Sigmoid colon (tissue), 6 donors: ENCODE measurements at regions not wholly inside any gene's neighbourhood (a gene's known extent, or its start where the extent isn't known, plus 50 kb on each side); places are given as distances from the start of the nearest gene placed in this dataset.

ENCODE experiments used
- DNase-seq: peaks from one replicate; pipeline ENCODE4 v3.0.0-alpha.2; 2019
- H3K27ac ChIP-seq, 4 donors: fragments of 200-600 bp; sonication (generic); one replicate each; pipeline ENCODE4 v1.5.1; 2016 to 2019; ENCODE audit warnings: mild to moderate bottlenecking in 1 of 4
- H3K27me3 ChIP-seq, 3 donors: fragments of 200-600 bp; sonication (generic); one replicate each; pipeline ENCODE4 v1.5.1; 2019; ENCODE audit warnings: mild to moderate bottlenecking in 1 of 3
- H3K36me3 ChIP-seq, 4 donors: fragments of 200-600 bp; sonication (generic); one replicate each; pipeline ENCODE4 v1.5.1; 2016 to 2019
- H3K4me1 ChIP-seq, 4 donors: fragments of 200-600 bp; sonication (generic); one replicate each; pipeline ENCODE4 v1.5.1; 2017 to 2019
- H3K4me3 ChIP-seq, 4 donors: fragments of 200-600 bp; sonication (generic); one replicate each; pipeline ENCODE4 v1.5.1; 2017 to 2019; ENCODE audit warnings: mild to moderate bottlenecking in 2 of 4, moderate library complexity in 1 of 4
- H3K9me3 ChIP-seq, 4 donors: fragments of 200-600 bp in 3 of 4; sonication (generic) in 3 of 4; one replicate each; pipeline versions ENCODE4 v1.5.1 to v1.6.1; 2013 to 2019
- EP300 ChIP-seq, 4 donors: sonication (generic); formaldehyde crosslinking; IDR thresholded peaks; one replicate each; pipeline ENCODE4 v1.6.1; 2017; ENCODE audit warnings: antibody characterized with exemption in 4 of 4
- POLR2A ChIP-seq, 2 donors: fragments of 450-650 bp; IDR thresholded peaks; one replicate each; pipeline ENCODE4 v1.6.1; 2016; ENCODE audit warnings: antibody characterized with exemption in 2 of 2, mild to moderate bottlenecking in 2 of 2, moderate library complexity in 2 of 2
- POLR2AphosphoS5 ChIP-seq, 4 donors: sonication (generic); formaldehyde crosslinking; IDR thresholded peaks; one replicate each; pipeline ENCODE4 v1.6.1; 2017; ENCODE audit warnings: antibody characterized with exemption in 4 of 4
- WGBS, 2 donors: extraction: QIAGEN DNeasy Blood & Tissue Kit; methylation state at CpG; one replicate each; pipeline ENCODE4 v1.1.7; 2013; 5-methylcytosine and 5-hydroxymethylcytosine counted together
- intact Hi-C: fragments of 100-400 bp; cut with DNase I; formaldehyde crosslinking; loops from one replicate; pipeline ENCODE4 v1.15.1; 2023
- TF ChIP-seq, protein P1 (sequence below), 4 experiments: fragments of 450-650 bp in 3 of 4; fragments of 200-600 bp in 1 of 4; IDR thresholded peaks; one replicate each; pipeline ENCODE4 v1.5.1; 2016 to 2019; ENCODE audit warnings: antibody characterized with exemption in 4 of 4, mild to moderate bottlenecking in 3 of 4, moderate library complexity in 2 of 4
- donor health status: healthy with polysubstance abuse.
- donor health status: healthy.

DNA sequence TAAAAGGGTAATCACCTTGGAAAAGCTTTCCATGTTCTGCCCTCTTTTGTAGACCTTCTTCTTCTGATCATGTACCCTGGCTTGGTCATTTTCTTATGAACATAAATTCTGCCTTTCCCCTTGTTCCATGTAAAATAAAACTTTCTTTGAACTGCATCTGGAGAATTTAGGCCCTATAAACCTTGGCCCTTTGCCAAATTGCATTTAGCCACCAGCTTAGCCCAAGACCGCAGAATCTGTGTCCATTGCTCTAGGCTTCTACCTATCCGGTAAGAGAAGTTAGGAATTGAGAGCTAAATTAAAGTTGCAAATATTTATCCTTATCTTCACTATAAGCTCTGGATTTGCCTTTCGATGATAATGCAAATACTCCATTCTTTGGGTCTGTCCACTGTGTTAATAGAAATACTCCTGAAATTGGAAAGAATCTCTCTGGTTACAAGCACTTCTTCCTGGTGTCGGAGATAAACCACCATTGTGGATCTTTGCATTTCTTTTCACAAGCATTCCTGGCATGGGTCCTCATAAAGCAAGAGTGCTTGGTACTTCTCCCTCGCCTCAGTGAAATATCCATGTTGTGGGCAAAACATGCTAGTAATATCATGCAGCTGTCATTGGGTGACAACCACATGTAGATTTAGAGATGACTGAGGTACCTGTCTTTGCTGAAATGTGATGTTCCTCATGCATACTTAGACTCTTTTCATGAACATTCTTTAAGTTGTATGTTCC is 698.0 kb upstream of the WWC1 start:
- no peak for DNase-seq
- Histone ChIP-seq H3K9me3 (no peaks in the 10 kb centered on the region), H3K36me3 (no peaks in the 10 kb centered on the region), H3K4me1 (no peaks in the 10 kb centered on the region), H3K27ac (no peak overlapping the region), H3K4me3 (no peak overlapping the region), H3K27me3 (no peaks in the 10 kb centered on the region)
- no peak for TF ChIP-seq POLR2AphosphoS5 (IDR thresholded peaks at IDR 0.05)
- no peak for TF ChIP-seq EP300 (IDR thresholded peaks at IDR 0.05)
- TF ChIP-seq POLR2A (IDR thresholded peaks at IDR 0.05): no peak
- TF ChIP-seq, protein P1, sequence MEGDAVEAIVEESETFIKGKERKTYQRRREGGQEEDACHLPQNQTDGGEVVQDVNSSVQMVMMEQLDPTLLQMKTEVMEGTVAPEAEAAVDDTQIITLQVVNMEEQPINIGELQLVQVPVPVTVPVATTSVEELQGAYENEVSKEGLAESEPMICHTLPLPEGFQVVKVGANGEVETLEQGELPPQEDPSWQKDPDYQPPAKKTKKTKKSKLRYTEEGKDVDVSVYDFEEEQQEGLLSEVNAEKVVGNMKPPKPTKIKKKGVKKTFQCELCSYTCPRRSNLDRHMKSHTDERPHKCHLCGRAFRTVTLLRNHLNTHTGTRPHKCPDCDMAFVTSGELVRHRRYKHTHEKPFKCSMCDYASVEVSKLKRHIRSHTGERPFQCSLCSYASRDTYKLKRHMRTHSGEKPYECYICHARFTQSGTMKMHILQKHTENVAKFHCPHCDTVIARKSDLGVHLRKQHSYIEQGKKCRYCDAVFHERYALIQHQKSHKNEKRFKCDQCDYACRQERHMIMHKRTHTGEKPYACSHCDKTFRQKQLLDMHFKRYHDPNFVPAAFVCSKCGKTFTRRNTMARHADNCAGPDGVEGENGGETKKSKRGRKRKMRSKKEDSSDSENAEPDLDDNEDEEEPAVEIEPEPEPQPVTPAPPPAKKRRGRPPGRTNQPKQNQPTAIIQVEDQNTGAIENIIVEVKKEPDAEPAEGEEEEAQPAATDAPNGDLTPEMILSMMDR (IDR thresholded peaks at IDR 0.05): no peak
- WGBS, 2 donors: 89 to 92% methylated on average over 5 of the region's 5 CpGs
- intact Hi-C loops: no loop called here

DNA sequence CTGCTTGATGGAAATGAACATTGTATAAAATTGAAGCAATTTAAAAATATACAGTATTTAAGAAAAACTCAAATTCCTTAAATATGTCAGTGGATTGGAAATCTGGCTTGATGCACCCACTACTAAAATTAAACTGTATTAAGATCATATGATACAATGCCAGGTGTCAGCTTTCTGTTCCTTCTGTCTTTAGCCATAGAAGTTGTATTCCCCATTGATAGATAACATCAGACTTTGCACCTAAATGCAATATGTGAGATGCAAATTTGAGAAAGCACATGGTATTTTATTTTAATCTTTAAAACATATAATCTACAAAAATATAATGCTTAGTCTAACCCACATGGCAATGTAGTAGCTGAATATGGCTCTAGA is 697.4 kb upstream of the WWC1 start:
- no peak overlapping the region for H3K4me3 ChIP-seq
- intact Hi-C loops: no loop called here
- DNase-seq: no peak
- H3K27ac ChIP-seq: no peak overlapping the region
- no peaks in the 10 kb centered on the region for H3K4me1 ChIP-seq
- H3K9me3 ChIP-seq: no peaks in the 10 kb centered on the region
- TF ChIP-seq POLR2AphosphoS5 (IDR thresholded peaks at IDR 0.05): no peak
- no peak for TF ChIP-seq POLR2A (IDR thresholded peaks at IDR 0.05)
- TF ChIP-seq, protein P1 (IDR thresholded peaks at IDR 0.05): no peak
- no peak for TF ChIP-seq EP300 (IDR thresholded peaks at IDR 0.05)
- H3K27me3 ChIP-seq: no peaks in the 10 kb centered on the region
- H3K36me3 ChIP-seq: no peaks in the 10 kb centered on the region

DNA sequence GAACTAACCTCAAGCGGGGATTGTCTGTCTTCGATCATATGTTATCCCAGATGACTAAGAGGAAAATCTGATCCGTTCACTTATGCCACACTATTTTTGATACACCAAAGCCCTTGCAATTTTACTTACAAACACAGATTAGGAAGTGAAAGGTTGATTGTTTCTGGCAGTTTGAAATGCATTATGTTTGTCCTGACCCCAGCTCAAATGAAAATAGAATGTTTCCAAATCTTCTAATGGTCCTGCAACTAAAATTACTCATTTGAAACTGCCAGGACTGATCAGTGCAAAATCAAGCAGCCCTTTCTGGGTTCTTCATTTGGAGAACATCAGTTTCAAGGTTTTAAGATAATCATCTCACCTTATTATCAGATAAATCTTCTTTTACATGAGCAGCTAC is 696.7 kb upstream of the WWC1 start:
- TF ChIP-seq POLR2A (IDR thresholded peaks at IDR 0.05): no peak
- TF ChIP-seq, protein P1 (IDR thresholded peaks at IDR 0.05): no peak
- no peak for TF ChIP-seq EP300 (IDR thresholded peaks at IDR 0.05)
- TF ChIP-seq POLR2AphosphoS5 (IDR thresholded peaks at IDR 0.05): no peak
- Histone ChIP-seq H3K9me3 (no peaks in the 10 kb centered on the region), H3K27me3 (no peaks in the 10 kb centered on the region), H3K27ac (no peak overlapping the region), H3K4me3 (no peak overlapping the region), H3K36me3 (no peaks in the 10 kb centered on the region), H3K4me1 (no peaks in the 10 kb centered on the region)
- WGBS, 2 donors: 78 to 79% methylated on average over 3 of the region's 3 CpGs
- no peak for DNase-seq
- intact Hi-C loops: no loop called here

DNA sequence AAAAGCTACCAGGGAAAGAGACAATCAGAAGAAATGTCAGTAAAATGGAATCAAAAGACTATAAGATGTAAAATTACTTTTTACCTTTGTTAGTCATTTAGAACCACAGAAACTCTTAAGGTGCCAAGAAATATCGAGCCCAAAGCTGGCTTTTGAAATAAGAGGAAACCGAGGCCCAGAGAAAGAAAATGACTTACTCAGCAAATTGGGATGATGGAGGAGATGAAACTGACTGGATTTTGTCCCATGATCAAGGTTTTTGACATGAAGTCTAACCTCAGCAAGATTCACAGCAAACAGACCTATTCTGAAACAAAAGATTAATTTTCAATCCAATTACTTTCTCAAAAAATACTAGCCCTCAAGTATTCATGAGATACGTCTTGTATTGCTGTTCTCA is 696.2 kb upstream of the WWC1 start:
- H3K27ac ChIP-seq: no peak overlapping the region
- no peak overlapping the region for H3K4me3 ChIP-seq
- H3K36me3 ChIP-seq: no peaks in the 10 kb centered on the region
- TF ChIP-seq EP300 (IDR thresholded peaks at IDR 0.05): no peak
- TF ChIP-seq POLR2AphosphoS5 (IDR thresholded peaks at IDR 0.05): no peak
- TF ChIP-seq POLR2A (IDR thresholded peaks at IDR 0.05): no peak
- TF ChIP-seq, protein P1 (IDR thresholded peaks at IDR 0.05): no peak
- H3K9me3 ChIP-seq: no peaks in the 10 kb centered on the region
- no peaks in the 10 kb centered on the region for H3K4me1 ChIP-seq
- DNase-seq: no peak
- intact Hi-C loops: no loop called here
- H3K27me3 ChIP-seq: no peaks in the 10 kb centered on the region
- WGBS, 2 donors: 68 to 77% methylated on average over 3 of the region's 3 CpGs

DNA sequence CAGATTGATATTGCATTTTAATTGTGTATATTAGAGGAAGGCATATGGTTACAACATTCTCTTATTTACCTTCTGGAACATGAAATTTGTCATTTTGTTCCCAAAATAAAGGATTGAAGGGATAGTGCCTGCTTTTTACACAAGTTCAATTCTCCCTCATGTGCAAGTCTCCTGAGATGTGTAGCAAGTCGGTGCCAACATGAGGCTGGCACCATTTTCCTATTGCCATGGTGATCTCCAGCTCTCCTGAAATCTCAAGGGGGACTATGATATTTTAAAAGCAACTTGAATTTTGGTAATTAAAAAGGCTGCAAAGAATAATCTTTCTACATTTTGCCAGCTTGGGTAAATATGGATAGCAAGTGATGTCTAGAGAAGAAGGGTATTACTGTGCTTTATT is 693.3 kb upstream of the WWC1 start:
- intact Hi-C loops: no loop called here
- no peak for TF ChIP-seq POLR2AphosphoS5 (IDR thresholded peaks at IDR 0.05)
- TF ChIP-seq, protein P1 (IDR thresholded peaks at IDR 0.05): no peak
- TF ChIP-seq EP300 (IDR thresholded peaks at IDR 0.05): no peak
- TF ChIP-seq POLR2A (IDR thresholded peaks at IDR 0.05): no peak
- Histone ChIP-seq H3K36me3 (no peaks in the 10 kb centered on the region), H3K9me3 (no peaks in the 10 kb centered on the region), H3K4me1 (no peaks in the 10 kb centered on the region), H3K27ac (no peak overlapping the region), H3K4me3 (no peak overlapping the region), H3K27me3 (no peaks in the 10 kb centered on the region)
- 78 to 91% methylated on average over 1 of the region's 1 CpG for WGBS, 2 donors
- no peak for DNase-seq
